Lung (tissue), 11 donors: ENCODE measurements at regions not wholly inside any gene's neighbourhood (a gene's known extent, or its start where the extent isn't known, plus 50 kb on each side); places are given as distances from the start of the nearest gene placed in this dataset.

Source experiments
- ATAC-seq: fragments of 200-7000 bp; cut with Tn5 transposase; one replicate; pipeline ENCODE4 v1.9.1; 2020; ENCODE audit warnings: moderate number of reproducible peaks; ENCODE audit not compliant: insufficient read depth, low FRiP score
- DNase-seq, 3 donors: peaks; one replicate each; pipeline ENCODE4 v3.0.0-alpha.2; 2013 to 2017
- H3K27ac ChIP-seq, 2 donors: one replicate each; pipeline ENCODE4 v1.5.1; 2013; ENCODE audit warnings: mild to moderate bottlenecking in 2 of 2, moderate library complexity in 2 of 2, control low read depth in 1 of 2, inconsistent platforms in 1 of 2, low read depth in 1 of 2, low read length in 1 of 2
- H3K27me3 ChIP-seq, 3 donors: one replicate each; pipeline ENCODE4 v1.5.1; 2013; ENCODE audit warnings: low read length in 2 of 3; ENCODE audit not compliant: control insufficient read depth in 3 of 3, insufficient read depth in 3 of 3
- H3K36me3 ChIP-seq, 4 donors: one replicate each; pipeline ENCODE4 v1.5.1; 2013; ENCODE audit warnings: low read length in 4 of 4, mild to moderate bottlenecking in 1 of 4, moderate library complexity in 1 of 4; ENCODE audit not compliant: control insufficient read depth in 4 of 4, insufficient read depth in 4 of 4
- H3K4me1 ChIP-seq, 5 donors: one replicate each; pipeline ENCODE4 v1.5.1; 2013; ENCODE audit warnings: low read length in 5 of 5, mild to moderate bottlenecking in 2 of 5, moderate library complexity in 1 of 5; ENCODE audit not compliant: control insufficient read depth in 5 of 5, insufficient read depth in 5 of 5
- H3K4me3 ChIP-seq: one replicate; pipeline ENCODE4 v1.5.1; 2013; ENCODE audit warnings: mild to moderate bottlenecking, control low read depth, moderate library complexity
- H3K9ac ChIP-seq, 2 donors: one replicate each; pipeline ENCODE4 v1.5.1; 2013; ENCODE audit warnings: low read length in 2 of 2, control low read depth in 1 of 2; ENCODE audit not compliant: insufficient read depth in 1 of 2
- H3K9me3 ChIP-seq, 4 donors: one replicate each; pipeline ENCODE4 v1.5.1; 2013; ENCODE audit warnings: low read length in 3 of 4, mild to moderate bottlenecking in 1 of 4, moderate library complexity in 1 of 4; ENCODE audit not compliant: control insufficient read depth in 4 of 4, insufficient read depth in 3 of 4
- WGBS, 2 donors: extraction: QIAGEN DNeasy Blood & Tissue Kit; methylation state at CpG; one replicate each; pipeline ENCODE4 v1.1.7; 2013; 5-methylcytosine and 5-hydroxymethylcytosine counted together
- TF ChIP-seq, protein P1 (sequence below): IDR thresholded peaks from 2 replicates; pipeline ENCODE4 v1.5.1; 2012; ENCODE audit warnings: mild to moderate bottlenecking; ENCODE audit errors: control extremely low read depth, extremely low read depth
- donor health status: control.
- donor health status: control.
- donor health status: Bipolar disorder and iron deficiency.
- donor health status: healthy.
- donor health status: DM: yes; HTN: yes; CAD: no.

DNA sequence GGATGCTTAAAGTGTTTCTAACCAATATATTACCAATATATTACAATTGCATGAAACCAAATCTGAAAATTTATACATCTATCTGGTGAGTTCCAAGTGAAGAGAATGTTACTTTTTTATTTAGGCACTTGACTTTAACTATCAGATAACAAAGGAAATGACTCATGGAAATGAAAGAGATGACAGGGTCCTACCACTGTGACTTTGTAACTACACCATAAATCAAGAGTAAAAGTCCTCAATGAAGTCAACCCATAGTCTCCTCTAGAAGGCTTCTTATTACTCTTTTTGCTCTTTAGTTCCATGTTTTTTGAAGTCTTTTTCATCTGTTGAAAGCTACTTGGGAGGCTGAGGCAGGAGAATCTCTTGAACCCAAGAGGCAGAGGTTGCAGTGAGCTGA lies 545.0 kb upstream of the PIK3C3 start:
- DNase-seq (no peak), ATAC-seq (no peak)
- no peaks in the 10 kb centered on the region for H3K27me3 ChIP-seq
- H3K36me3 ChIP-seq, result no peaks in the 10 kb centered on the region
- no peaks in the 10 kb centered on the region for H3K4me1 ChIP-seq
- TF ChIP-seq, protein P1, sequence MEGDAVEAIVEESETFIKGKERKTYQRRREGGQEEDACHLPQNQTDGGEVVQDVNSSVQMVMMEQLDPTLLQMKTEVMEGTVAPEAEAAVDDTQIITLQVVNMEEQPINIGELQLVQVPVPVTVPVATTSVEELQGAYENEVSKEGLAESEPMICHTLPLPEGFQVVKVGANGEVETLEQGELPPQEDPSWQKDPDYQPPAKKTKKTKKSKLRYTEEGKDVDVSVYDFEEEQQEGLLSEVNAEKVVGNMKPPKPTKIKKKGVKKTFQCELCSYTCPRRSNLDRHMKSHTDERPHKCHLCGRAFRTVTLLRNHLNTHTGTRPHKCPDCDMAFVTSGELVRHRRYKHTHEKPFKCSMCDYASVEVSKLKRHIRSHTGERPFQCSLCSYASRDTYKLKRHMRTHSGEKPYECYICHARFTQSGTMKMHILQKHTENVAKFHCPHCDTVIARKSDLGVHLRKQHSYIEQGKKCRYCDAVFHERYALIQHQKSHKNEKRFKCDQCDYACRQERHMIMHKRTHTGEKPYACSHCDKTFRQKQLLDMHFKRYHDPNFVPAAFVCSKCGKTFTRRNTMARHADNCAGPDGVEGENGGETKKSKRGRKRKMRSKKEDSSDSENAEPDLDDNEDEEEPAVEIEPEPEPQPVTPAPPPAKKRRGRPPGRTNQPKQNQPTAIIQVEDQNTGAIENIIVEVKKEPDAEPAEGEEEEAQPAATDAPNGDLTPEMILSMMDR, result no peak
- no peak overlapping the region for H3K27ac ChIP-seq
- no peak overlapping the region for H3K4me3 ChIP-seq
- H3K9me3 ChIP-seq, result no peaks in the 10 kb centered on the region
- H3K9ac ChIP-seq, result no peak overlapping the region

GRCh38 chr18:41406834-41407233 lies 548.2 kb upstream of the PIK3C3 start:
- ATAC-seq (no peak), DNase-seq (no peak)
- TF ChIP-seq, protein P1, result no peak
- WGBS, 2 donors, result 74 to 75% methylated on average over 2 of the region's 2 CpGs
- no peak overlapping the region for H3K4me3 ChIP-seq
- no peaks in the 10 kb centered on the region for H3K36me3 ChIP-seq
- H3K27me3 ChIP-seq, result no peaks in the 10 kb centered on the region
- no peaks in the 10 kb centered on the region for H3K9me3 ChIP-seq
- H3K9ac ChIP-seq, result no peak overlapping the region
- no peaks in the 10 kb centered on the region for H3K4me1 ChIP-seq
- no peak overlapping the region for H3K27ac ChIP-seq

GRCh38 chr18:41396861-41397260 lies 558.2 kb upstream of the PIK3C3 start:
- TF ChIP-seq, protein P1, result no peak
- ATAC-seq (no peak), DNase-seq (no peak)
- Histone ChIP-seq H3K4me3 (no peak overlapping the region), H3K9me3 (no peaks in the 10 kb centered on the region), H3K4me1 (peaks cover 0 to 11% (median 0%) of the 10 kb centered on the region in 5 donors), H3K36me3 (no peaks in the 10 kb centered on the region), H3K9ac (no peak overlapping the region), H3K27me3 (no peaks in the 10 kb centered on the region), H3K27ac (no peak overlapping the region)
- 91 to 97% methylated on average over 2 of the region's 2 CpGs for WGBS, 2 donors

DNA sequence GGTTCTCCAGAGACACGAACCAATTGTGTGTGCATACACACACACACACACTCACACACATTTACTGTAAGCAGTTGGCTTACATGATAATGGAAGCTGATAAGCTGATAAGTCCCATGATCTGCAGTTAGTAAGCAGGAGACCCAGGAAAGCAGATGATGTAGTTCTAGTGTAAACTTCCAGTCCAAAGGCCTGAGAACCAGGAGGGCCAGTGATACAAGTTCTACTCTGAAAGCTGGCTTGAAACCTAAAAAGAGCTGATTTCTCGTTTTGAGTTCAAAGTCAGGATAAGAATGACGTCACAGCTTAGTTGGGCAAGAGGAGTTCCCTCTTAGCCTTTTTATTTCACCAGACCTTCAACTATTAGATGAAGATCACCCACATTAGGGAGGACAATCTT lies 558.8 kb upstream of the PIK3C3 start:
- no peaks in the 10 kb centered on the region for H3K27me3 ChIP-seq
- H3K4me1 ChIP-seq, result peaks cover 0 to 18% (median 0%) of the 10 kb centered on the region in 5 donors
- H3K9ac ChIP-seq, result no peak overlapping the region
- 66 to 72% methylated on average over 3 of the region's 3 CpGs for WGBS, 2 donors
- H3K4me3 ChIP-seq, result no peak overlapping the region
- H3K27ac ChIP-seq, result no peak overlapping the region
- ATAC-seq, result no peak
- DNase-seq, result no peak
- H3K9me3 ChIP-seq, result no peaks in the 10 kb centered on the region
- TF ChIP-seq, protein P1, result no peak
- no peaks in the 10 kb centered on the region for H3K36me3 ChIP-seq
